HepG2 (cell line): ENCODE measurements at regions not wholly inside any gene's neighbourhood (a gene's known extent, or its start where the extent isn't known, plus 50 kb on each side); places are given as distances from the start of the nearest gene placed in this dataset.

Source experiments
- ATAC-seq: fragments of 200-7000 bp; cut with Tn5 transposase; 3 replicates; pipeline ENCODE4 v1.9.1; 2020; ENCODE audit warnings: mild to moderate bottlenecking, moderate library complexity
- BruUV-seq: library from RNA; stranded (reverse); fragments of 400-500 nt; replicated peaks from 2 replicates; lab custom pipeline; 2021; lab: Mats Ljungman, UMichigan
- CTCF ChIA-PET: fragments of 300-600 bp; formaldehyde crosslinking; extraction: SDS; loops from one replicate; lab custom pipeline; 2021; ENCODE audit warnings: low total read pairs, inconsistent platforms, low intra/inter-chr PET ratio; lab: Yijun Ruan, JAX
- POLR2A ChIA-PET: fragments of 350-600 bp; sonication (Branson Sonifier 250); formaldehyde crosslinking; loops from one replicate; lab custom pipeline; 2020; ENCODE audit warnings: antibody characterized with exemption, inconsistent platforms; lab: Yijun Ruan, JAX
- DNase-seq: peaks from one replicate; pipeline ENCODE4 v3.0.0-alpha.2; 2015; ENCODE audit warnings: low spot score
- FAIRE-seq: peaks from 3 replicates; lab custom pipeline; 2011; peaks lifted over from hg19 to GRCh38; lab: Jason Lieb, UNC
- H2AFZ ChIP-seq: one replicate; pipeline ENCODE4 v1.6.1; 2011; ENCODE audit warnings: low read length, inconsistent platforms
- H3K27ac ChIP-seq: fragments of 300-600 bp; 3 replicates; pipeline ENCODE4 v1.8.0; 2011; ENCODE audit warnings: mixed run types, mild to moderate bottlenecking, mixed read lengths, low read length, inconsistent platforms; ENCODE audit not compliant: insufficient read depth; ENCODE audit errors: extremely low read length
- H3K27me3 ChIP-seq, 2 experiments: fragments of 200-600 bp in 1 of 2; 2 replicates in 1 of 2; 3 replicates in 1 of 2; pipeline versions ENCODE4 v1.6.0 to v1.8.0; 2011; ENCODE audit warnings: low read length in 2 of 2, mild to moderate bottlenecking in 2 of 2, moderate library complexity in 2 of 2, inconsistent platforms in 1 of 2; ENCODE audit not compliant: insufficient read depth in 2 of 2, control insufficient read depth in 1 of 2
- H3K36me3 ChIP-seq, 2 experiments: fragments of 200-600 bp in 1 of 2; replicated peaks in 1 of 2; 2 replicates in 1 of 2; 3 replicates in 1 of 2; pipeline versions ENCODE4 v1.5.1 to v1.8.0; 2011; ENCODE audit warnings: low read length in 2 of 2, inconsistent platforms in 1 of 2; ENCODE audit not compliant: insufficient read depth in 2 of 2, control insufficient read depth in 1 of 2
- H3K4me1 ChIP-seq: 2 replicates; pipeline ENCODE4 v1.5.1; 2012; ENCODE audit warnings: low read length, inconsistent platforms; ENCODE audit not compliant: insufficient read depth
- H3K4me2 ChIP-seq: 2 replicates; pipeline ENCODE4 v1.6.0; 2011; ENCODE audit warnings: low read depth, low read length, inconsistent platforms
- H3K4me3 ChIP-seq, 3 experiments: fragments of 200-600 bp in 1 of 3; sonication (generic), shearing (Covaris generic) in 1 of 3; replicated peaks in 1 of 3; 2 replicates each; pipeline ENCODE4 v1.5.1; 2011 to 2016; ENCODE audit warnings: low read length in 3 of 3, inconsistent platforms in 2 of 3, low read depth in 2 of 3, mild to moderate bottlenecking in 2 of 3, control low read depth in 1 of 3, mixed read lengths in 1 of 3; ENCODE audit not compliant: insufficient read depth in 1 of 3
- H3K79me2 ChIP-seq: one replicate; pipeline ENCODE4 v1.6.1; 2011; ENCODE audit warnings: low read length, inconsistent platforms; ENCODE audit not compliant: insufficient read depth
- H3K9ac ChIP-seq: 2 replicates; pipeline ENCODE4 v1.6.0; 2011; ENCODE audit warnings: mild to moderate bottlenecking, low read depth, low read length, inconsistent platforms; ENCODE audit not compliant: insufficient read depth
- H3K9me3 ChIP-seq: 2 replicates; pipeline ENCODE4 v1.5.1; 2012; ENCODE audit warnings: mild to moderate bottlenecking, low read length
- H4K20me1 ChIP-seq: 2 replicates; pipeline ENCODE4 v1.6.0; 2011; ENCODE audit warnings: inconsistent platforms, mild to moderate bottlenecking, low read length, moderate library complexity; ENCODE audit not compliant: insufficient read depth
- ATRX ChIP-seq: sonication (generic); formaldehyde crosslinking; IDR thresholded peaks from 2 replicates; pipeline ENCODE4 v1.4.0; 2020; ENCODE audit warnings: missing genetic modification reagents, borderline replicate concordance
- BRCA1 ChIP-seq: sonication (generic); formaldehyde crosslinking; IDR thresholded peaks from 2 replicates; pipeline ENCODE4 v1.4.0; 2020; ENCODE audit warnings: missing genetic modification reagents
- KLF11 ChIP-seq: IDR thresholded peaks from 2 replicates; pipeline ENCODE4 v1.6.1; 2016; ENCODE audit warnings: missing compliant biosample characterization
- MBNL3 ChIP-seq: fragments of 250-450 bp; sonication (Bioruptor Pico); conservative IDR thresholded peaks from 2 replicates; pipeline ENCODE4 v1.8.0; 2022; ENCODE audit warnings: mild to moderate bottlenecking, inconsistent platforms
- PAWR ChIP-seq: sonication (generic); formaldehyde crosslinking; IDR thresholded peaks from 2 replicates; pipeline ENCODE4 v1.4.0; 2020; ENCODE audit warnings: missing genetic modification reagents, mild to moderate bottlenecking, borderline replicate concordance
- REPIN1 ChIP-seq: sonication (generic); formaldehyde crosslinking; IDR thresholded peaks from 2 replicates; pipeline ENCODE4 v1.8.0; 2022; ENCODE audit warnings: missing genetic modification reagents, low read depth, mild to moderate bottlenecking, borderline replicate concordance
- SMARCC2 ChIP-seq: fragments of 450-650 bp; IDR thresholded peaks from 2 replicates; pipeline ENCODE4 v1.6.1; 2017; ENCODE audit warnings: antibody characterized with exemption, mild to moderate bottlenecking
- TFDP2 ChIP-seq: sonication (generic); formaldehyde crosslinking; IDR thresholded peaks from 2 replicates; pipeline ENCODE4 v1.4.0; 2020; ENCODE audit warnings: missing genetic modification reagents
- ZNF75D ChIP-seq: sonication (generic); formaldehyde crosslinking; IDR thresholded peaks from 2 replicates; pipeline ENCODE4 v1.8.1; 2023; ENCODE audit warnings: missing genetic modification reagents, mild to moderate bottlenecking, borderline replicate concordance
- ZNF879 ChIP-seq: sonication (generic); formaldehyde crosslinking; IDR thresholded peaks from 2 replicates; pipeline ENCODE4 v1.8.1; 2023; ENCODE audit warnings: missing genetic modification reagents
- WGBS: methylation state at CpG from one replicate; pipeline ENCODE4 v1.1.6; 2017; ENCODE audit warnings: low lambda C conversion rate; 5-methylcytosine and 5-hydroxymethylcytosine counted together
- in situ Hi-C: cut with HindIII; loops from 2 replicates; pipeline ENCODE4 v1.10.0; 2017; ENCODE audit warnings: low pct_unique_long_range_greater_than_20kb; ENCODE audit not compliant: extremely low pct_ligation_motif_present
- intact Hi-C: fragments of 100-400 bp; cut with micrococcal nuclease; formaldehyde crosslinking; loops from one replicate; pipeline ENCODE4 v1.10.0; 2022; ENCODE audit not compliant: unreplicated experiment
- TF ChIP-seq, protein P1 (sequence below): sonication (generic); formaldehyde crosslinking; IDR thresholded peaks from 2 replicates; pipeline ENCODE4 v1.4.0; 2020; ENCODE audit warnings: missing genetic modification reagents
- TF ChIP-seq, protein P2 (sequence below): IDR thresholded peaks from 2 replicates; pipeline ENCODE4 v1.6.1; 2016; ENCODE audit warnings: low read depth

- no peak for TF ChIP-seq SMARCC2
- TF ChIP-seq, protein P1, sequence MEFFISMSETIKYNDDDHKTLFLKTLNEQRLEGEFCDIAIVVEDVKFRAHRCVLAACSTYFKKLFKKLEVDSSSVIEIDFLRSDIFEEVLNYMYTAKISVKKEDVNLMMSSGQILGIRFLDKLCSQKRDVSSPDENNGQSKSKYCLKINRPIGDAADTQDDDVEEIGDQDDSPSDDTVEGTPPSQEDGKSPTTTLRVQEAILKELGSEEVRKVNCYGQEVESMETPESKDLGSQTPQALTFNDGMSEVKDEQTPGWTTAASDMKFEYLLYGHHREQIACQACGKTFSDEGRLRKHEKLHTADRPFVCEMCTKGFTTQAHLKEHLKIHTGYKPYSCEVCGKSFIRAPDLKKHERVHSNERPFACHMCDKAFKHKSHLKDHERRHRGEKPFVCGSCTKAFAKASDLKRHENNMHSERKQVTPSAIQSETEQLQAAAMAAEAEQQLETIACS (CRISPR knock-in tag), result no peak
These were observed 99.7 kb upstream of the STMND1 start (continued) for GRCh38 chr6:17002123-17002522.

- H3K4me3 ChIP-seq, result no peak overlapping the region
- no peak overlapping the region for H3K27ac ChIP-seq
- POLR2A ChIA-PET, result no interaction called here
- no peak for ATAC-seq
- no TSS peak for BruUV-seq
- no peaks in the 10 kb centered on the region for H3K4me1 ChIP-seq
- CTCF ChIA-PET, result no interaction called here
- intact Hi-C loops, result no loop called here
- TF ChIP-seq REPIN1 (CRISPR knock-in tag) (no peak), PAWR (CRISPR knock-in tag) (no peak), BRCA1 (CRISPR knock-in tag) (no peak), ZNF75D (no peak), KLF11 (CRISPR knock-in tag) (no peak), ZNF879 (no peak), MBNL3 (CRISPR knock-in tag) (no peak), ATRX (no peak), TFDP2 (CRISPR knock-in tag) (no peak)
- TF ChIP-seq, protein P2, sequence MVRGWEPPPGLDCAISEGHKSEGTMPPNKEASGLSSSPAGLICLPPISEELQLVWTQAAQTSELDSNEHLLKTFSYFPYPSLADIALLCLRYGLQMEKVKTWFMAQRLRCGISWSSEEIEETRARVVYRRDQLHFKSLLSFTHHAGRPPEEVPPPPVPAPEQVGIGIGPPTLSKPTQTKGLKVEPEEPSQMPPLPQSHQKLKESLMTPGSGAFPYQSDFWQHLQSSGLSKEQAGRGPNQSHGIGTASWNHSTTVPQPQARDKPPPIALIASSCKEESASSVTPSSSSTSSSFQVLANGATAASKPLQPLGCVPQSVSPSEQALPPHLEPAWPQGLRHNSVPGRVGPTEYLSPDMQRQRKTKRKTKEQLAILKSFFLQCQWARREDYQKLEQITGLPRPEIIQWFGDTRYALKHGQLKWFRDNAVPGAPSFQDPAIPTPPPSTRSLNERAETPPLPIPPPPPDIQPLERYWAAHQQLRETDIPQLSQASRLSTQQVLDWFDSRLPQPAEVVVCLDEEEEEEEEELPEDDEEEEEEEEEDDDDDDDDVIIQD (CRISPR knock-in tag), result no peak
- TF ChIP-seq, all 625 proteins: peak for 0
- Histone ChIP-seq H3K79me2 (no peaks in the 10 kb centered on the region), H3K9ac (no peak overlapping the region), H2AFZ (no peak overlapping the region), H3K9me3 (no peaks in the 10 kb centered on the region), H3K36me3 (no peaks in the 10 kb centered on the region), H3K27me3 (peaks cover 4 to 12% of the 10 kb centered on the region in 2 experiments; a peak in 1 of 5 replicates), H3K4me2 (no peak overlapping the region), H4K20me1 (no peaks in the 10 kb centered on the region)
- FAIRE-seq, result no peak
- in situ Hi-C loops, result no loop called here
- WGBS, result 3% methylated on average over 1 of the region's 1 CpG
- DNase-seq, result no peak
These were observed 100.7 kb upstream of the STMND1 start for GRCh38 chr6:17001188-17001587.
